IMR-90 (cell line): ENCODE measurements at regions not wholly inside any gene's neighbourhood (a gene's known extent, or its start where the extent isn't known, plus 50 kb on each side); places are given as distances from the start of the nearest gene placed in this dataset.

Experiments
- ATAC-seq: fragments of 200-7000 bp; cut with Tn5 transposase; 2 replicates; pipeline ENCODE4 v1.9.1; 2020; ENCODE audit warnings: low read depth, mild to moderate bottlenecking, moderate library complexity
- BruUV-seq: library from RNA; stranded (reverse); fragments of 400-500 nt; replicated peaks from 2 replicates; lab custom pipeline; 2021; lab: Mats Ljungman, UMichigan
- CTCF ChIA-PET: fragments of 300-600 bp; formaldehyde crosslinking; extraction: SDS; loops from one replicate; lab custom pipeline; 2021; ENCODE audit warnings: antibody characterized with exemption; lab: Yijun Ruan, JAX
- POLR2A ChIA-PET: fragments of 300-600 bp; sonication (Branson Sonifier 250); formaldehyde crosslinking; loops from one replicate; lab custom pipeline; 2022; ENCODE audit warnings: antibody characterized with exemption; ENCODE audit not compliant: unreplicated experiment; lab: Charles Lee
- DNase-seq: peaks from one replicate; pipeline ENCODE4 v3.0.0; 2013
- H2AFZ ChIP-seq: replicated peaks from 2 replicates; pipeline ENCODE3; 2013; ENCODE audit warnings: low read length, mild to moderate bottlenecking; ENCODE audit not compliant: poor library complexity
- H2AK5ac ChIP-seq: 2 replicates; pipeline ENCODE4 v1.6.1; 2013; ENCODE audit warnings: low read depth, low read length, inconsistent platforms
- H2AK9ac ChIP-seq: replicated peaks from 2 replicates; pipeline ENCODE3; 2013; ENCODE audit warnings: mild to moderate bottlenecking, low read depth, low read length, moderate library complexity; ENCODE audit not compliant: poor library complexity
- H2BK120ac ChIP-seq: 2 replicates; pipeline ENCODE4 v1.6.1; 2013; ENCODE audit warnings: low read depth, low read length, inconsistent platforms
- H2BK15ac ChIP-seq: 3 replicates; pipeline ENCODE4 v1.6.1; 2013; ENCODE audit warnings: low read depth, low read length, inconsistent platforms
- H2BK20ac ChIP-seq: 2 replicates; pipeline ENCODE4 v1.6.1; 2013; ENCODE audit warnings: low read depth, mild to moderate bottlenecking, inconsistent platforms, low read length, moderate library complexity
- H2BK5ac ChIP-seq: 2 replicates; pipeline ENCODE4 v1.6.1; 2013; ENCODE audit warnings: mild to moderate bottlenecking, low read depth, low read length, inconsistent platforms; ENCODE audit not compliant: poor library complexity, severe bottlenecking
- H3K14ac ChIP-seq: replicated peaks from 2 replicates; pipeline ENCODE4 v1.6.1; 2013; ENCODE audit warnings: low read depth, low read length, inconsistent platforms
- H3K18ac ChIP-seq: 2 replicates; pipeline ENCODE4 v1.6.1; 2013; ENCODE audit warnings: low read depth, low read length, control low read depth
- H3K23ac ChIP-seq: 2 replicates; pipeline ENCODE4 v1.6.1; 2013; ENCODE audit warnings: low read depth, low read length, inconsistent platforms
- H3K27ac ChIP-seq: 2 replicates; pipeline ENCODE4 v1.5.1; 2013; ENCODE audit warnings: mild to moderate bottlenecking, control low read depth, low read length; ENCODE audit not compliant: insufficient read depth
- H3K27me3 ChIP-seq: 2 replicates; pipeline ENCODE4 v1.6.1; 2013; ENCODE audit warnings: low read length; ENCODE audit not compliant: control insufficient read depth, insufficient read depth
- H3K36me3 ChIP-seq: 2 replicates; pipeline ENCODE4 v1.6.1; 2013; ENCODE audit warnings: low read length, mixed read lengths; ENCODE audit not compliant: control insufficient read depth, insufficient read depth
- H3K4ac ChIP-seq: 2 replicates; pipeline ENCODE4 v1.6.1; 2013; ENCODE audit warnings: low read depth, low read length, inconsistent platforms
- H3K4me1 ChIP-seq: 2 replicates; pipeline ENCODE4 v1.6.1; 2013; ENCODE audit warnings: low read length, mixed read lengths; ENCODE audit not compliant: control insufficient read depth, insufficient read depth
- H3K4me2 ChIP-seq: 2 replicates; pipeline ENCODE4 v1.6.1; 2013; ENCODE audit warnings: low read depth, mild to moderate bottlenecking, control low read depth, low read length, moderate library complexity
- H3K4me3 ChIP-seq: 2 replicates; pipeline ENCODE4 v1.5.1; 2013; ENCODE audit warnings: low read depth, mild to moderate bottlenecking, control low read depth, low read length, moderate library complexity; ENCODE audit not compliant: insufficient read depth
- H3K56ac ChIP-seq: 2 replicates; pipeline ENCODE4 v1.6.1; 2013; ENCODE audit warnings: low read length, inconsistent platforms; ENCODE audit not compliant: insufficient read depth; ENCODE audit errors: extremely low read depth
- H3K79me1 ChIP-seq, 2 experiments: 2 replicates each; pipeline ENCODE4 v1.6.1; 2013; ENCODE audit warnings: low read length in 2 of 2, inconsistent platforms in 1 of 2, low read depth in 1 of 2
- H3K9ac ChIP-seq: 2 replicates; pipeline ENCODE4 v1.6.1; 2013; ENCODE audit warnings: low read depth, low read length, control low read depth
- H3K9me1 ChIP-seq: 2 replicates; pipeline ENCODE4 v1.6.1; 2013; ENCODE audit warnings: low read length, inconsistent platforms; ENCODE audit not compliant: insufficient read depth
- H3K9me3 ChIP-seq: 2 replicates; pipeline ENCODE4 v1.6.1; 2013; ENCODE audit warnings: low read length; ENCODE audit not compliant: control insufficient read depth, insufficient read depth
- H4K20me1 ChIP-seq: 2 replicates; pipeline ENCODE4 v1.6.1; 2013; ENCODE audit warnings: low read length, inconsistent platforms; ENCODE audit not compliant: insufficient read depth
- H4K5ac ChIP-seq: 2 replicates; pipeline ENCODE4 v1.6.1; 2013; ENCODE audit warnings: mild to moderate bottlenecking, low read depth, low read length, control low read depth
- H4K8ac ChIP-seq, 2 experiments: 2 replicates each; pipeline ENCODE4 v1.6.1; 2013; ENCODE audit warnings: low read depth in 2 of 2, low read length in 2 of 2, control low read depth in 1 of 2, inconsistent platforms in 1 of 2
- H4K91ac ChIP-seq: 2 replicates; pipeline ENCODE4 v1.6.1; 2013; ENCODE audit warnings: low read depth, low read length, inconsistent platforms; ENCODE audit not compliant: insufficient read depth
- BHLHE40 ChIP-seq: fragments of 150-350 bp; IDR thresholded peaks from 2 replicates; pipeline ENCODE4 v1.6.1; 2016; ENCODE audit warnings: mild to moderate bottlenecking, low read depth, low read length
- CEBPB ChIP-seq: IDR thresholded peaks from 2 replicates; pipeline ENCODE4 v1.6.1; 2012; ENCODE audit warnings: low read depth, low read length, improper control_type of control experiment
- CHD1 ChIP-seq: IDR thresholded peaks from 2 replicates; pipeline ENCODE4 v1.6.1; 2012; ENCODE audit warnings: low read depth, low read length, improper control_type of control experiment
- FOS ChIP-seq: fragments of 150-350 bp; IDR thresholded peaks from 2 replicates; pipeline ENCODE4 v1.6.1; 2016; ENCODE audit warnings: low read depth, low read length
- MAZ ChIP-seq: IDR thresholded peaks from 2 replicates; pipeline ENCODE4 v1.6.1; 2012; ENCODE audit warnings: low read depth, mild to moderate bottlenecking, low read length, improper control_type of control experiment, moderate library complexity, borderline replicate concordance
- MXI1 ChIP-seq: IDR thresholded peaks from 2 replicates; pipeline ENCODE4 v1.6.1; 2012; ENCODE audit warnings: low read depth, mild to moderate bottlenecking, low read length, moderate library complexity, borderline replicate concordance
- POLR2A ChIP-seq: IDR thresholded peaks from 2 replicates; pipeline ENCODE4 v1.6.1; 2012; ENCODE audit warnings: mild to moderate bottlenecking, low read depth, low read length
- RAD21 ChIP-seq: IDR thresholded peaks from 2 replicates; pipeline ENCODE4 v1.6.1; 2012; ENCODE audit warnings: low read length, improper control_type of control experiment
- RFX5 ChIP-seq: IDR thresholded peaks from 2 replicates; pipeline ENCODE4 v1.8.0; 2012; ENCODE audit warnings: low read depth, mild to moderate bottlenecking, low read length, moderate library complexity
- SMC3 ChIP-seq: fragments of 150-350 bp; IDR thresholded peaks from 2 replicates; pipeline ENCODE4 v1.6.1; 2016; ENCODE audit warnings: low read depth, mild to moderate bottlenecking, antibody characterized with exemption, low read length, moderate library complexity
- WGBS, 2 experiments: methylation state at CpG; one replicate each; pipeline versions ENCODE4 v1.1.5 to v1.1.7; 2013; ENCODE audit warnings: missing lambda C conversion rate in 2 of 2; ENCODE audit not compliant: insufficient read length in 1 of 2; ENCODE audit errors: extremely low coverage in 2 of 2; 5-methylcytosine and 5-hydroxymethylcytosine counted together
- dilution Hi-C: fragments of 300-500 bp; cut with HindIII; formaldehyde crosslinking; loops from one replicate; pipeline ENCODE4 v1.14.3; 2018; ENCODE audit warnings: low sequenced_read_pairs; ENCODE audit not compliant: unreplicated experiment
- in situ Hi-C: fragments of 300-500 bp; cut with MboI; formaldehyde crosslinking; loops from 3 replicates; pipeline ENCODE4 v1.14.3; 2019; ENCODE audit warnings: low sequenced_read_pairs, inconsistent platforms, mixed read lengths
- intact Hi-C: fragments of 100-400 bp; cut with micrococcal nuclease; formaldehyde crosslinking; loops from 2 replicates; pipeline ENCODE4 v1.10.0; 2022
- TF ChIP-seq, protein P1 (sequence below): fragments of 150-350 bp; IDR thresholded peaks from 2 replicates; pipeline ENCODE4 v1.6.1; 2016; ENCODE audit warnings: low read depth, mild to moderate bottlenecking, low read length, moderate library complexity, borderline replicate concordance
- TF ChIP-seq, protein P2 (sequence below): fragments of 150-350 bp; IDR thresholded peaks from 2 replicates; pipeline ENCODE4 v1.6.1; 2017; ENCODE audit warnings: mild to moderate bottlenecking, antibody characterized with exemption, low read length, low read depth
- TF ChIP-seq, protein P3 (sequence below): conservative IDR thresholded peaks from 2 replicates; pipeline ENCODE4 v1.5.1; 2012; ENCODE audit warnings: mild to moderate bottlenecking, low read depth, low read length, improper control_type of control experiment

DNA sequence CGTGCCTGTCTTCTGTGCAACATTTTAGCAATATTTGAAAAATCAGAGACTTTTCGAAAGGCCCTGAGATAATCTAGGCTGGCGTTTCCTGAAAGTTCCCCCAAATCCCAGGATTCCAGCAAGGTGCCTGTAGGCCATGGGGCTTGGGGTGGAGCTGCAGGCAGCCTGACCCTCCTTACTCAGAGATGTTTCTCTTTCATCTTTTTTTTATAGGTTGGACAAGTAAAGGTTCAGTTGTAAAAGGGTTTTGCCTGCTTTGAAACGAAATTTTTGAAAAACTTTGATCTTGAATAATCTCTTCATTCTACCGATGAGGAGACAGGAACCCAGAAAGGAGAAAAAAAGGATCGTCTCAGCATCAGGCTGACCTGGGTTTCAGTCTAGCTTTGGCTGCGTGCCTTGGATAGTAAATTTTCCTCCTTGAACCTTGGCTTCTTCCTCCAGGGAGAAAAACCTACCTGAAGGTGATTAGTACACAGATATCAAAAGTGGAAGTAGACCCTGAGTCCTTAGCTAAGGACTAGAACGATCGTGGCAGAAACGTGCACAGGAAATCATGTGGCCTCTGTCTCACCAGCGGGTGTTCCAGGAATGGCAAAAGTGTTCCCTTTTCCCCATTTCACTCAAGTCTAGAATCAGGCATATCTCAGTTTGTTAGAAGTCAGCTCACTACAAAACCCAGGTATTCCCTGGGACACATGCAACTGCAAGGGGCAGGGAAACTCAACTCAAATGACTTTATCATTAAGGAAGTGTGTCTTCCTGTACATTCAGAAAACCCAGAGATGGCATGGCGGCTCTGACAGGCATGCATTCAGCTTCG lies 128.2 kb upstream of the PTPN1 start:
- dilution Hi-C loops: no loop called here
- no peak overlapping the region for H4K5ac ChIP-seq
- H3K4me1 ChIP-seq: peaks cover 19% of the 10 kb centered on the region
- no peak overlapping the region for H3K9ac ChIP-seq
- ATAC-seq (no peak), DNase-seq (no peak)
- ChIA-PET POLR2A (no interaction called here), CTCF (no interaction called here)
- no peak overlapping the region for H2AFZ ChIP-seq
- H3K4me2 ChIP-seq: no peak overlapping the region
- no peak overlapping the region; the same call in 1 of the 2 replicates for H4K91ac ChIP-seq
- H3K4me3 ChIP-seq: no peak overlapping the region
- H2BK20ac ChIP-seq: peak overlapping the region; percentile 39; the same call in 1 of the 2 replicates
- H2BK5ac ChIP-seq: no peak overlapping the region
- peak overlapping the region in 1 of 2 experiments; percentile 9; a peak in 1 of 4 replicates for H4K8ac ChIP-seq
- H3K14ac ChIP-seq: 0 out of 2 replicates have a peak overlapping the region, but pooled peaks have one; percentile 25
- H4K20me1 ChIP-seq: no peaks in the 10 kb centered on the region
- H3K27me3 ChIP-seq: no peaks in the 10 kb centered on the region
- H2BK120ac ChIP-seq: peak overlapping the region; percentile 75
- H3K23ac ChIP-seq: peak overlapping the region; percentile 56; the same call in 1 of the 2 replicates
- no peaks in the 10 kb centered on the region for H3K9me3 ChIP-seq
- H3K4ac ChIP-seq: peak overlapping the region; percentile 56; the same call in 1 of the 2 replicates
- TF ChIP-seq, protein P1, sequence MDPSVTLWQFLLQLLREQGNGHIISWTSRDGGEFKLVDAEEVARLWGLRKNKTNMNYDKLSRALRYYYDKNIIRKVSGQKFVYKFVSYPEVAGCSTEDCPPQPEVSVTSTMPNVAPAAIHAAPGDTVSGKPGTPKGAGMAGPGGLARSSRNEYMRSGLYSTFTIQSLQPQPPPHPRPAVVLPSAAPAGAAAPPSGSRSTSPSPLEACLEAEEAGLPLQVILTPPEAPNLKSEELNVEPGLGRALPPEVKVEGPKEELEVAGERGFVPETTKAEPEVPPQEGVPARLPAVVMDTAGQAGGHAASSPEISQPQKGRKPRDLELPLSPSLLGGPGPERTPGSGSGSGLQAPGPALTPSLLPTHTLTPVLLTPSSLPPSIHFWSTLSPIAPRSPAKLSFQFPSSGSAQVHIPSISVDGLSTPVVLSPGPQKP: no peak
- TF ChIP-seq RAD21 (no peak), CEBPB (no peak), BHLHE40 (no peak), RFX5 (no peak), POLR2A (no peak), MXI1 (no peak), MAZ (no peak), CHD1 (no peak), SMC3 (no peak), FOS (no peak)
- TF ChIP-seq, protein P2, sequence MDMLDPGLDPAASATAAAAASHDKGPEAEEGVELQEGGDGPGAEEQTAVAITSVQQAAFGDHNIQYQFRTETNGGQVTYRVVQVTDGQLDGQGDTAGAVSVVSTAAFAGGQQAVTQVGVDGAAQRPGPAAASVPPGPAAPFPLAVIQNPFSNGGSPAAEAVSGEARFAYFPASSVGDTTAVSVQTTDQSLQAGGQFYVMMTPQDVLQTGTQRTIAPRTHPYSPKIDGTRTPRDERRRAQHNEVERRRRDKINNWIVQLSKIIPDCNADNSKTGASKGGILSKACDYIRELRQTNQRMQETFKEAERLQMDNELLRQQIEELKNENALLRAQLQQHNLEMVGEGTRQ: no peak
- TF ChIP-seq, protein P3, sequence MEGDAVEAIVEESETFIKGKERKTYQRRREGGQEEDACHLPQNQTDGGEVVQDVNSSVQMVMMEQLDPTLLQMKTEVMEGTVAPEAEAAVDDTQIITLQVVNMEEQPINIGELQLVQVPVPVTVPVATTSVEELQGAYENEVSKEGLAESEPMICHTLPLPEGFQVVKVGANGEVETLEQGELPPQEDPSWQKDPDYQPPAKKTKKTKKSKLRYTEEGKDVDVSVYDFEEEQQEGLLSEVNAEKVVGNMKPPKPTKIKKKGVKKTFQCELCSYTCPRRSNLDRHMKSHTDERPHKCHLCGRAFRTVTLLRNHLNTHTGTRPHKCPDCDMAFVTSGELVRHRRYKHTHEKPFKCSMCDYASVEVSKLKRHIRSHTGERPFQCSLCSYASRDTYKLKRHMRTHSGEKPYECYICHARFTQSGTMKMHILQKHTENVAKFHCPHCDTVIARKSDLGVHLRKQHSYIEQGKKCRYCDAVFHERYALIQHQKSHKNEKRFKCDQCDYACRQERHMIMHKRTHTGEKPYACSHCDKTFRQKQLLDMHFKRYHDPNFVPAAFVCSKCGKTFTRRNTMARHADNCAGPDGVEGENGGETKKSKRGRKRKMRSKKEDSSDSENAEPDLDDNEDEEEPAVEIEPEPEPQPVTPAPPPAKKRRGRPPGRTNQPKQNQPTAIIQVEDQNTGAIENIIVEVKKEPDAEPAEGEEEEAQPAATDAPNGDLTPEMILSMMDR: no peak
- no peak overlapping the region for H3K27ac ChIP-seq
- BruUV-seq: no TSS peak
- in situ Hi-C loops: loop anchor here (5.0 kb wide), 1 partner anchor 190 kb away; the partner anchor contains the start of gene CEBPB
- H2AK5ac ChIP-seq: peak overlapping the region; percentile 95; the same call in 1 of the 2 replicates
- H3K9me1 ChIP-seq: no peaks in the 10 kb centered on the region
- H3K79me1 ChIP-seq: peaks cover 0 to 8% of the 10 kb centered on the region in 2 experiments; a peak in 1 of 4 replicates
- H2AK9ac ChIP-seq: peak overlapping the region; percentile 40
- H2BK15ac ChIP-seq: peak overlapping the region; percentile 95; the same call in 2 of the 3 replicates
- no peak overlapping the region for H3K18ac ChIP-seq
- intact Hi-C loops: loop anchor here (5.0 kb wide), 2 partner anchors 75 to 80 kb away; no protein-coding TSS in a partner anchor
- 59% methylated on average over 3 of the region's 13 CpGs; no CpG with 5 or more reads in 1 of the 2 experiments for WGBS, 2 experiments
- no peaks in the 10 kb centered on the region for H3K36me3 ChIP-seq
- no peak overlapping the region for H3K56ac ChIP-seq
